WTC11 (cell line): ENCODE measurements at regions not wholly inside any gene's neighbourhood (a gene's known extent, or its start where the extent isn't known, plus 50 kb on each side); places are given as distances from the start of the nearest gene placed in this dataset.

Source experiments
- ATAC-seq: fragments of 200-7000 bp; cut with Tn5 transposase; 2 replicates; pipeline ENCODE4 v1.10.0; 2021; ENCODE audit warnings: mild to moderate bottlenecking, moderate library complexity
- CTCF ChIA-PET: fragments of 300-600 bp; sonication (Branson Sonifier 250); formaldehyde crosslinking; loops from one replicate; lab custom pipeline; 2021; ENCODE audit warnings: antibody characterized with exemption; lab: Charles Lee
- POLR2A ChIA-PET: fragments of 350-600 bp; sonication (Branson Sonifier 250); formaldehyde crosslinking; loops from one replicate; lab custom pipeline; 2021; ENCODE audit warnings: antibody characterized with exemption; lab: Charles Lee
- DNase-seq: peaks from one replicate; pipeline ENCODE4 v3.0.0; 2021; ENCODE audit warnings: low spot score
- H3K27ac Mint-ChIP-seq: 2 replicates; pipeline ENCODE4 v1.8.0; 2021; ENCODE audit warnings: mixed read lengths
- H3K27me3 Mint-ChIP-seq: 2 replicates; pipeline ENCODE4 v1.8.0; 2021; ENCODE audit warnings: low read depth, mild to moderate bottlenecking, moderate library complexity, mixed read lengths
- H3K36me3 Mint-ChIP-seq: 2 replicates; pipeline ENCODE4 v1.8.0; 2021; ENCODE audit warnings: mixed read lengths
- H3K4me1 Mint-ChIP-seq: 2 replicates; pipeline ENCODE4 v1.8.0; 2022; ENCODE audit warnings: mixed read lengths
- H3K4me3 Mint-ChIP-seq: 2 replicates; pipeline ENCODE4 v1.8.0; 2021; ENCODE audit warnings: mild to moderate bottlenecking, moderate library complexity, mixed read lengths
- H3K9me3 Mint-ChIP-seq: 2 replicates; pipeline ENCODE4 v1.8.0; 2021; ENCODE audit warnings: mixed read lengths
- EMX1 ChIP-seq: fragments of 250-450 bp; sonication (Bioruptor Pico); IDR thresholded peaks from 2 replicates; pipeline ENCODE4 v1.8.0; 2021; ENCODE audit warnings: mild to moderate bottlenecking
- ETV6 ChIP-seq: sonication (generic); formaldehyde crosslinking; IDR thresholded peaks from 2 replicates; pipeline ENCODE4 v1.8.1; 2022; ENCODE audit warnings: mild to moderate bottlenecking, missing genetic modification reagents
- FOXP1 ChIP-seq: sonication (generic); formaldehyde crosslinking; IDR thresholded peaks from 2 replicates; pipeline ENCODE4 v1.8.0; 2022; ENCODE audit warnings: missing genetic modification reagents, mild to moderate bottlenecking, moderate library complexity, borderline replicate concordance
- GABPB1 ChIP-seq: sonication (generic); formaldehyde crosslinking; IDR thresholded peaks from 2 replicates; pipeline ENCODE4 v1.8.1; 2023; ENCODE audit warnings: mild to moderate bottlenecking, missing genetic modification reagents
- TEAD4 ChIP-seq: sonication (generic); formaldehyde crosslinking; IDR thresholded peaks from 2 replicates; pipeline ENCODE4 v1.8.0; 2022; ENCODE audit warnings: mild to moderate bottlenecking, missing genetic modification reagents
- ZNF232 ChIP-seq: sonication (generic); formaldehyde crosslinking; IDR thresholded peaks from 2 replicates; pipeline ENCODE4 v1.8.0; 2022; ENCODE audit warnings: mild to moderate bottlenecking, missing genetic modification reagents
- ZNF263 ChIP-seq: sonication (generic); formaldehyde crosslinking; IDR thresholded peaks from 2 replicates; pipeline ENCODE4 v1.8.1; 2022; ENCODE audit warnings: low read depth, mild to moderate bottlenecking, moderate library complexity, missing genetic modification reagents
- ZNF396 ChIP-seq: fragments of 250-450 bp; sonication (Bioruptor Pico); IDR thresholded peaks from 2 replicates; pipeline ENCODE4 v1.8.0; 2021; ENCODE audit warnings: mild to moderate bottlenecking, moderate library complexity, borderline replicate concordance
- ZNF416 ChIP-seq: fragments of 250-450 bp; sonication (Bioruptor Pico); IDR thresholded peaks from 2 replicates; pipeline ENCODE4 v1.9.0; 2021; ENCODE audit warnings: mild to moderate bottlenecking, inconsistent platforms
- ZNF423 ChIP-seq: fragments of 250-450 bp; sonication (Bioruptor Pico); IDR thresholded peaks from 2 replicates; pipeline ENCODE4 v2.1.2; 2022; ENCODE audit warnings: mild to moderate bottlenecking, moderate library complexity
- ZNF671 ChIP-seq: fragments of 250-450 bp; sonication (Bioruptor Pico); IDR thresholded peaks from 2 replicates; pipeline ENCODE4 v1.8.0; 2021; ENCODE audit warnings: mild to moderate bottlenecking
- TF ChIP-seq, protein P1 (sequence below): sonication (generic); formaldehyde crosslinking; IDR thresholded peaks from 2 replicates; pipeline ENCODE4 v1.8.0; 2023; ENCODE audit warnings: mild to moderate bottlenecking, missing genetic modification reagents
- TF ChIP-seq, protein P2 (sequence below): sonication (generic); formaldehyde crosslinking; IDR thresholded peaks from 2 replicates; pipeline ENCODE4 v1.8.1; 2022; ENCODE audit warnings: mild to moderate bottlenecking, moderate library complexity, missing genetic modification reagents
- TF ChIP-seq, protein P3 (sequence below): fragments of 200-600 bp; IDR thresholded peaks from 2 replicates; pipeline ENCODE4 v1.8.0; 2022; ENCODE audit warnings: antibody characterized with exemption
- TF ChIP-seq, protein P4 (sequence below): sonication (generic); formaldehyde crosslinking; IDR thresholded peaks from 2 replicates; pipeline ENCODE4 v1.8.0; 2022; ENCODE audit warnings: mild to moderate bottlenecking, missing genetic modification reagents
- TF ChIP-seq, protein P5 (sequence below): fragments of 250-450 bp; sonication (Bioruptor Pico); IDR thresholded peaks from 2 replicates; pipeline ENCODE4 v2.1.2; 2022; ENCODE audit warnings: mild to moderate bottlenecking, moderate library complexity
- TF ChIP-seq, protein P6 (sequence below): fragments of 250-450 bp; sonication (Bioruptor Pico); conservative IDR thresholded peaks from 2 replicates; pipeline ENCODE4 v1.9.0; 2021; ENCODE audit warnings: mild to moderate bottlenecking

DNA sequence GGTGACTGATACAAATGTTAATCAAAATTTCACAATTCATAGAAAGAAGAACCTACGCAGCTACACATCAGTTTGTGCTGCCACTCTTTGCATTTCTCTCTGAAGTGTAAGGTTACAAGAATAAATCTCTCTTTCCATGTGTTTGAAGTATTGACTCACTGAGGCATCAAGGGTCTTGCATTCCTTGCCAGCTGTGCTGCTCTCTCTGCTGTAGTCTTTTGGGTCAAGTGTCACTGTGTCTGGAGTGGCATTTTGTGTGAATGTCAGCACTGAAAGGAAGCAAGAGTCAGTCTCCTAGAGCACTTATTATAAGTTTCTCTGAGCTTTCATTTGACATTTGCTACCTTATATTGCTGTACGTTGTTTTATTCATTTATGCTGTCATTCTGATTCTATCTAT lies 1696.1 kb upstream of the LRRTM1 start (continued):
- TF ChIP-seq, protein P1, sequence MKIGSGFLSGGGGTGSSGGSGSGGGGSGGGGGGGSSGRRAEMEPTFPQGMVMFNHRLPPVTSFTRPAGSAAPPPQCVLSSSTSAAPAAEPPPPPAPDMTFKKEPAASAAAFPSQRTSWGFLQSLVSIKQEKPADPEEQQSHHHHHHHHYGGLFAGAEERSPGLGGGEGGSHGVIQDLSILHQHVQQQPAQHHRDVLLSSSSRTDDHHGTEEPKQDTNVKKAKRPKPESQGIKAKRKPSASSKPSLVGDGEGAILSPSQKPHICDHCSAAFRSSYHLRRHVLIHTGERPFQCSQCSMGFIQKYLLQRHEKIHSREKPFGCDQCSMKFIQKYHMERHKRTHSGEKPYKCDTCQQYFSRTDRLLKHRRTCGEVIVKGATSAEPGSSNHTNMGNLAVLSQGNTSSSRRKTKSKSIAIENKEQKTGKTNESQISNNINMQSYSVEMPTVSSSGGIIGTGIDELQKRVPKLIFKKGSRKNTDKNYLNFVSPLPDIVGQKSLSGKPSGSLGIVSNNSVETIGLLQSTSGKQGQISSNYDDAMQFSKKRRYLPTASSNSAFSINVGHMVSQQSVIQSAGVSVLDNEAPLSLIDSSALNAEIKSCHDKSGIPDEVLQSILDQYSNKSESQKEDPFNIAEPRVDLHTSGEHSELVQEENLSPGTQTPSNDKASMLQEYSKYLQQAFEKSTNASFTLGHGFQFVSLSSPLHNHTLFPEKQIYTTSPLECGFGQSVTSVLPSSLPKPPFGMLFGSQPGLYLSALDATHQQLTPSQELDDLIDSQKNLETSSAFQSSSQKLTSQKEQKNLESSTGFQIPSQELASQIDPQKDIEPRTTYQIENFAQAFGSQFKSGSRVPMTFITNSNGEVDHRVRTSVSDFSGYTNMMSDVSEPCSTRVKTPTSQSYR (CRISPR knock-in tag), result no peak
- TF ChIP-seq ZNF416 (no peak), EMX1 (CRISPR knock-in tag) (no peak)
- TF ChIP-seq, protein P2, sequence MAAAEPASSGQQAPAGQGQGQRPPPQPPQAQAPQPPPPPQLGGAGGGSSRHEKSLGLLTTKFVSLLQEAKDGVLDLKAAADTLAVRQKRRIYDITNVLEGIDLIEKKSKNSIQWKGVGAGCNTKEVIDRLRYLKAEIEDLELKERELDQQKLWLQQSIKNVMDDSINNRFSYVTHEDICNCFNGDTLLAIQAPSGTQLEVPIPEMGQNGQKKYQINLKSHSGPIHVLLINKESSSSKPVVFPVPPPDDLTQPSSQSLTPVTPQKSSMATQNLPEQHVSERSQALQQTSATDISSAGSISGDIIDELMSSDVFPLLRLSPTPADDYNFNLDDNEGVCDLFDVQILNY (CRISPR knock-in tag), result no peak

DNA sequence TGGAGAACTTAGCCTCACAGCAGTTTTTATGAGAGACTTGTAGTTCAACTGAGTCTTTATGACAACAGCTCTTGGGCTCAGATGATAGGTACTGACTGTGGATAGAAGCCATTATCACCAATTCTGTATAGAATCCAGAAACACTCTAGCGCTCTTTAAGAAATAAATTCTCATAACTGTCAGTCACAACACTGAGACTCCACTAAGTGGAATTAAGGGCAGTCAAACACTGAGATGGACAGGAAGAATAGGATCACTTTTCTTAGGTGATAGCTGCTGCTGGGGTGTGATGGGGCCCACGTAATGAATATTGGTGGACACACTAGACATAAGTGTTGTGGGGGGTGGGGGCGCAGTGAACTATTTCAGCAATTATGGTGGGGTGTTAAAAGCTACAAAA lies 1691.8 kb upstream of the LRRTM1 start:
- no peaks in the 10 kb centered on the region; the same call in 1 of the 2 replicates for H3K27me3 Mint-ChIP-seq
- ChIA-PET CTCF (no interaction called here), POLR2A (no interaction called here)
- H3K4me1 Mint-ChIP-seq, result peaks cover 16% of the 10 kb centered on the region
- peaks cover 7% of the 10 kb centered on the region for H3K9me3 Mint-ChIP-seq
- DNase-seq (no peak), ATAC-seq (no peak)
- TF ChIP-seq, protein P3, sequence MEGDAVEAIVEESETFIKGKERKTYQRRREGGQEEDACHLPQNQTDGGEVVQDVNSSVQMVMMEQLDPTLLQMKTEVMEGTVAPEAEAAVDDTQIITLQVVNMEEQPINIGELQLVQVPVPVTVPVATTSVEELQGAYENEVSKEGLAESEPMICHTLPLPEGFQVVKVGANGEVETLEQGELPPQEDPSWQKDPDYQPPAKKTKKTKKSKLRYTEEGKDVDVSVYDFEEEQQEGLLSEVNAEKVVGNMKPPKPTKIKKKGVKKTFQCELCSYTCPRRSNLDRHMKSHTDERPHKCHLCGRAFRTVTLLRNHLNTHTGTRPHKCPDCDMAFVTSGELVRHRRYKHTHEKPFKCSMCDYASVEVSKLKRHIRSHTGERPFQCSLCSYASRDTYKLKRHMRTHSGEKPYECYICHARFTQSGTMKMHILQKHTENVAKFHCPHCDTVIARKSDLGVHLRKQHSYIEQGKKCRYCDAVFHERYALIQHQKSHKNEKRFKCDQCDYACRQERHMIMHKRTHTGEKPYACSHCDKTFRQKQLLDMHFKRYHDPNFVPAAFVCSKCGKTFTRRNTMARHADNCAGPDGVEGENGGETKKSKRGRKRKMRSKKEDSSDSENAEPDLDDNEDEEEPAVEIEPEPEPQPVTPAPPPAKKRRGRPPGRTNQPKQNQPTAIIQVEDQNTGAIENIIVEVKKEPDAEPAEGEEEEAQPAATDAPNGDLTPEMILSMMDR, result no peak
- TF ChIP-seq ETV6 (CRISPR knock-in tag) (no peak), GABPB1 (CRISPR knock-in tag) (no peak), ZNF263 (CRISPR knock-in tag) (no peak)
- H3K36me3 Mint-ChIP-seq, result peaks cover 7% of the 10 kb centered on the region
- H3K4me3 Mint-ChIP-seq, result no peak overlapping the region
- H3K27ac Mint-ChIP-seq, result no peak overlapping the region

DNA sequence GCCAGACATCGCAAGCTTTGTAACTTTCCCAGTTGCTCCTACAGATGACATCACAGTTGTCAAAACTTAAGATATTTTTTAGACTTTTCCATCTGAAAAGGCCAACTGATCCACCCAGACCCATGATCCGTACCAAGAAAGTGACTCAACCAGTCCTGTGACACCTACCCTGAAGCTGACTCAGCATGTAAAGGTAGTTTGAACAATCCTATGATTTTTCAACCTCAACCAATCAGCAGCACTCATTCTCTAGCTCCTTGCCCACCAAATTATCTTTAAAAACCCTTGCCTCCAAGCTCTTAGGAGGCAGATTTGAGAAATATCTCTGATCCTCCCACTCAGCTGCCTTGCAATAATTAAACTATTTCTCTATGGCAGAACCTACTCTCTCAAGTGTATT lies 1686.7 kb upstream of the LRRTM1 start:
- Mint-ChIP-seq H3K27ac (no peak overlapping the region), H3K4me1 (no peaks in the 10 kb centered on the region), H3K9me3 (peaks cover 18% of the 10 kb centered on the region), H3K27me3 (no peaks in the 10 kb centered on the region; the same call in 1 of the 2 replicates), H3K4me3 (no peak overlapping the region), H3K36me3 (peaks cover 11% of the 10 kb centered on the region)
- CTCF ChIA-PET, result no interaction called here
- TF ChIP-seq, protein P4, sequence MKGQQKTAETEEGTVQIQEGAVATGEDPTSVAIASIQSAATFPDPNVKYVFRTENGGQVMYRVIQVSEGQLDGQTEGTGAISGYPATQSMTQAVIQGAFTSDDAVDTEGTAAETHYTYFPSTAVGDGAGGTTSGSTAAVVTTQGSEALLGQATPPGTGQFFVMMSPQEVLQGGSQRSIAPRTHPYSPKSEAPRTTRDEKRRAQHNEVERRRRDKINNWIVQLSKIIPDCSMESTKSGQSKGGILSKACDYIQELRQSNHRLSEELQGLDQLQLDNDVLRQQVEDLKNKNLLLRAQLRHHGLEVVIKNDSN (CRISPR knock-in tag), result no peak
- TF ChIP-seq, protein P5, sequence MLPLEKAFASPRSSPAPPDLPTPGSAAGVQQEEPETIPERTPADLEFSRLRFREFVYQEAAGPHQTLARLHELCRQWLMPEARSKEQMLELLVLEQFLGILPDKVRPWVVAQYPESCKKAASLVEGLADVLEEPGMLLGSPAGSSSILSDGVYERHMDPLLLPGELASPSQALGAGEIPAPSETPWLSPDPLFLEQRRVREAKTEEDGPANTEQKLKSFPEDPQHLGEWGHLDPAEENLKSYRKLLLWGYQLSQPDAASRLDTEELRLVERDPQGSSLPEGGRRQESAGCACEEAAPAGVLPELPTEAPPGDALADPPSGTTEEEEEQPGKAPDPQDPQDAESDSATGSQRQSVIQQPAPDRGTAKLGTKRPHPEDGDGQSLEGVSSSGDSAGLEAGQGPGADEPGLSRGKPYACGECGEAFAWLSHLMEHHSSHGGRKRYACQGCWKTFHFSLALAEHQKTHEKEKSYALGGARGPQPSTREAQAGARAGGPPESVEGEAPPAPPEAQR (CRISPR knock-in tag), result no peak
- TF ChIP-seq ZNF423 (CRISPR knock-in tag) (no peak), ZNF396 (CRISPR knock-in tag) (no peak)
- POLR2A ChIA-PET, result no interaction called here
- no peak for ATAC-seq
- DNase-seq, result no peak

DNA sequence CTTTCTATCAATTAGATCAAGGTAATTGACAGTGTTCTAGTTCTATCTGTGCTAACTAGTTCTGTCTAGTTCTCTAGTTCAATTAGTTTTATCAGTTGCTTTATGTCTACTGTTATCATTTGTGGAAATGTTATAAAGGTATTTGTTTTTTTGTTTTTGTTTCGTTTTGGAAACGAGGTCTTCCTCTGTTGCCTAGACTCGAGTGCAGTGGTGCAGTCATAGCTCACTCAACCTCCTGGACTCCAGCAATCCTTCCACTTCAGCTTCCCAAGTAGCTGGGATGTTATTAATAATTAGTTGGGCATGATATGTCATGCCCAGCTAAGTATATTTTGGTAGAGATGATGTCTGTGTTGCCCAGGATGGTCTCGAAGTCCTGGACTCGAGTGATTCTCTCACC lies 1682.8 kb upstream of the LRRTM1 start:
- DNase-seq (no peak), ATAC-seq (no peak)
- POLR2A ChIA-PET, result no interaction called here
- H3K4me3 Mint-ChIP-seq, result no peak overlapping the region
- H3K27ac Mint-ChIP-seq, result no peak overlapping the region
- TF ChIP-seq FOXP1 (CRISPR knock-in tag) (no peak), EMX1 (CRISPR knock-in tag) (no peak), TEAD4 (CRISPR knock-in tag) (no peak), ZNF671 (CRISPR knock-in tag) (no peak), ZNF232 (CRISPR knock-in tag) (no peak)
- TF ChIP-seq, protein P6, sequence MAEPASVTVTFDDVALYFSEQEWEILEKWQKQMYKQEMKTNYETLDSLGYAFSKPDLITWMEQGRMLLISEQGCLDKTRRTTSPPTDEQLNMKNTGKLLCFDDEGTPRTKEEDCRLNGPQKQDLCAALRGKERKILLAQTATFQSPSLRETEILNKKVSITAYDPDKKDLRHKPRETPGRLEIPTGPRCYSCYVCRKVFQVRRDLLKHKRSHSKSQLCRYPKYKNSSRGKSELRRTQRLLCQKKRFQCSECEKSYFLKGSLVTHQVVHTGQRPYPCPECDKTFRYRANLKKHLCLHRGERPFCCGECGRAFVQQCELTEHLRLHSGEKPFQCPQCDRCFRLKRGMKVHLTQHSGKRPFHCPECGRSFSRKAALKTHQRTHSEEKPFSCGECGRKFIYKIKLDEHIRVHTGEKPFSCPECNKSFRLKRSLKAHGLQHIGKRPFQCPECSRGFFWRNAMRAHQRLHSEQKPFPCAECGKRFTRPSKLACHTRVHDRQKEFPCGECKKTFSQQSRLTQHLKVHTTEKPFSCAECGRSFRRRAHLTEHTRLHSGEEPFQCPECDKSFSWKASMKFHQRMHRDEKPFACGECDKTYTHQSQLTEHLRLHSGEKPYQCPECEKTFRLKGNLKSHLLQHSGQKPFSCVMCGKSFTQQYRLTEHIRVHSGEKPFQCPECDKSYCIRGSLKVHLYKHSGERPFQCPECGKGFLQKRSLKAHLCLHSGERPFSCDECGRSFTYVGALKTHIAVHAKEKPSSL (CRISPR knock-in tag), result no peak
- no peaks in the 10 kb centered on the region; the same call in 1 of the 2 replicates for H3K27me3 Mint-ChIP-seq
- peaks cover 25% of the 10 kb centered on the region for H3K9me3 Mint-ChIP-seq
- CTCF ChIA-PET, result no interaction called here
- H3K4me1 Mint-ChIP-seq, result no peaks in the 10 kb centered on the region
- H3K36me3 Mint-ChIP-seq, result peaks cover 18% of the 10 kb centered on the region
